H1 (cell line): ENCODE measurements at regions not wholly inside any gene's neighbourhood (a gene's known extent, or its start where the extent isn't known, plus 50 kb on each side); places are given as distances from the start of the nearest gene placed in this dataset.

Source experiments
- RAD21 ChIP-seq, 2 experiments: IDR thresholded peaks in 1 of 2; conservative IDR thresholded peaks in 1 of 2; 2 replicates each; pipeline ENCODE4 v1.6.1; 2011; ENCODE audit warnings: low read depth in 2 of 2, low read length in 2 of 2, improper control_type of control experiment in 1 of 2, inconsistent platforms in 1 of 2, mild to moderate bottlenecking in 1 of 2, moderate library complexity in 1 of 2
- RFX5 ChIP-seq: IDR thresholded peaks from 2 replicates; pipeline ENCODE4 v1.6.1; 2011; ENCODE audit warnings: low read depth, low read length, improper control_type of control experiment, borderline replicate concordance
- TF ChIP-seq, protein P1 (sequence below): IDR thresholded peaks from 2 replicates; pipeline ENCODE4 v1.6.1; 2012; ENCODE audit warnings: inconsistent platforms

GRCh38 chr16:85519540-85520231 is 93.4 kb upstream of the GSE1 start:
- no peak for TF ChIP-seq RAD21 (IDR thresholded peaks at IDR 0.05 in 1 of 2, conservative IDR thresholded peaks at IDR 0.05 in 1 of 2; ENCODE audit: low read depth in 2 of 2, low read length in 2 of 2)
- no peak for TF ChIP-seq RFX5
- TF ChIP-seq, protein P1, sequence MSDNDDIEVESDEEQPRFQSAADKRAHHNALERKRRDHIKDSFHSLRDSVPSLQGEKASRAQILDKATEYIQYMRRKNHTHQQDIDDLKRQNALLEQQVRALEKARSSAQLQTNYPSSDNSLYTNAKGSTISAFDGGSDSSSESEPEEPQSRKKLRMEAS, result no peak
